ENCODE measurements at regions not wholly inside any gene's neighbourhood (a gene's known extent, or its start where the extent isn't known, plus 50 kb on each side); places are given as distances from the start of the nearest gene placed in this dataset.
"Not testable (repeated sequence)": the region's sequence is repeated elsewhere in the genome, so short reads cannot be mapped to it uniquely, and the experiment has no call there.

GRCh38 chr11:70587075-70587389 lies 188.7 kb downstream of the CTTN start:
- DNase-seq (ENCODE audit: low spot score) (no peak), FAIRE-seq (no peak)

GRCh38 chr11:70590356-70590991 lies 192.1 kb downstream of the CTTN start:
- no peak for DNase-seq (ENCODE audit: low spot score)
- no peak for FAIRE-seq

GRCh38 chr11:70592641-70593165 lies 194.4 kb downstream of the CTTN start:
- DNase-seq (ENCODE audit: low spot score): no peak
- FAIRE-seq: no peak

DNA sequence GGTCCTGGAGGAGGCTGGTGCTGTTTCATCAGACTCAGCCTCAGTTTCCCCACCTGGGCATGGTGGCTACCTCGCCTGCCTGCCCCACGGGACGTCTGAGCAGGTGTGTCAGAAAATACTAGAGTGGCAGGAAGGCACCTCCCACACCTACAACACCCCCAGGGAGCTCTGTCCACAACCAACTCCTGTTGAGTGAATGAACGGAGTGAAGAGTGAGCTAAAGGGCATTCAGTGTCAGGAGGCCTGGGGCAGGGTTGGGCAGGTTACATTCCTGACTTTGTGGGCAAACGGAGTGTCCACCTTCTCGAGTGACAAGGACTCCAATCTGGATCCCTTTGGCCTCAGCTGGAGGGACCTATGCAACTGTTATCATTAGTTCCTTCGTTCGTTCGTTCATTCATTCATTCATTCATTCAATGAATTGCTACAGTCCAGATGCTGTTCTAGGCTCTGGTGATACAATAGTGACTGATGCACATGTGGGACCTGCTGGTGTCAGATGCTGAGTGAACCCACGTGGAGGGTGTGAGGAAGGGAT lies 195.2 kb downstream of the CTTN start:
- no peak for FAIRE-seq
- DNase-seq (ENCODE audit: low spot score): no peak

DNA sequence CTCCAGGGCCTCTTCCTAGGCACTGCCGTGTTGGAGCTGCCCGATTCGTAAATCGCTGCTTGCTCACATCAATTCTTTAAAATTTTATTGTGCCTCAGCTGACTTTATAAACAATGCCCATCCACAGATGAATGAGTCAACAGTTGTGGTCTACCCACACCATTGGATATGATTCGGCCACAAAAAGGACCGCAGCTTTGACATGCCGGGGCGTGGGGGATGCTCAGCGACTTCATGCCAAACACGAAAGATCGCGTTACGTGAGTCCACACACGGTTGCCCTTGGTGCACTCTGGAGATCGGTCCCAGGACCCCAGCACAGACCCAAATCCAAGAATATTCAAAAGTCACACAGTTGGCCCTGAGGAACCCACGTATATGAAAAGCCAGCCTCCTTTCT lies 195.7 kb downstream of the CTTN start:
- FAIRE-seq (no peak), DNase-seq (ENCODE audit: low spot score) (no peak)

DNA sequence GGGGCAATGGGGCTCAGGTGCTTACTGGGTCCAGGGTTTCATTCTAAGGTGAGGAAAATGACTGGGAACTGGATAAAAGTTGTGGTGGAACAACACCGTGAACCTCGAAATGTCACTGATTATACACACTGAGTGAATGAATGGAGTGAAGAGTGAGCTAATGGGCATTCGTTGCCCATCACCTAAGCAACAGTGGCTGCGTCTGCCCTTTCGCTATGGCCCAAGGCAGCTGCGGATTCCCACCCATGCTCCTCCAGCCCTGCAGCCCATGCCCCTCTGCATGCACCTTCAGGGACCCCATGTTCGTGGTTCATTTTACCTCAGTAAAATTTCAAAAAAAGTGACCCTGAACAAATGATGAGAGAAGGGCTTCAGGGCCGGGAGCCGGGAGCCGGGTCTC lies 196.3 kb downstream of the CTTN start:
- FAIRE-seq: no peak
- no peak for DNase-seq (ENCODE audit: low spot score)

DNA sequence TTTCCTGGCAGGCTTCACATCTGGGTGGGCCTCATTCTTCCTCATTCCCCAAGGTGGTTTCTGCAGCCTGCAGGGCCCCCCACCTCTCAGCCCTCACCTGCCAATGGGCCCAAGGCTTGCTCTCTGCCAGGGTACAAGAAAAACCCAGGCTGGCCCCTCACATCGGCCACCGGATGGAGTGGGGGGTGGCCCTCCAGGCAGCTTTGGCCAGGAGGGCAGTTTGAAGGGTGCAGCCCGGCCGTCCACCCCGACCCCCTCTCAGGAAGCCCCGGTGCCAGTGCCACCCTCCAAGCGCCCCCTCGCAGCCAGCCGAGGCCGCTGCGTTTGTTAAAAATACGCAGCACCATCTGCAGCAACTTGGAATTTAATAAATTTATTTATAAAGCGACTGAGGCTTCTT lies 196.7 kb downstream of the CTTN start:
- no peak for FAIRE-seq
- no peak for DNase-seq (ENCODE audit: low spot score)

GRCh38 chr11:70595452-70595851 lies 197.1 kb downstream of the CTTN start:
- FAIRE-seq (no peak), DNase-seq (ENCODE audit: low spot score) (no peak)

- no peak for DNase-seq (ENCODE audit: low spot score)
- no peak for FAIRE-seq
These were observed 197.8 kb downstream of the CTTN start for GRCh38 chr11:70596091-70596490.

GRCh38 chr11:70597006-70597555 lies 198.8 kb downstream of the CTTN start:
- FAIRE-seq: no peak
- DNase-seq (ENCODE audit: low spot score): no peak

DNA sequence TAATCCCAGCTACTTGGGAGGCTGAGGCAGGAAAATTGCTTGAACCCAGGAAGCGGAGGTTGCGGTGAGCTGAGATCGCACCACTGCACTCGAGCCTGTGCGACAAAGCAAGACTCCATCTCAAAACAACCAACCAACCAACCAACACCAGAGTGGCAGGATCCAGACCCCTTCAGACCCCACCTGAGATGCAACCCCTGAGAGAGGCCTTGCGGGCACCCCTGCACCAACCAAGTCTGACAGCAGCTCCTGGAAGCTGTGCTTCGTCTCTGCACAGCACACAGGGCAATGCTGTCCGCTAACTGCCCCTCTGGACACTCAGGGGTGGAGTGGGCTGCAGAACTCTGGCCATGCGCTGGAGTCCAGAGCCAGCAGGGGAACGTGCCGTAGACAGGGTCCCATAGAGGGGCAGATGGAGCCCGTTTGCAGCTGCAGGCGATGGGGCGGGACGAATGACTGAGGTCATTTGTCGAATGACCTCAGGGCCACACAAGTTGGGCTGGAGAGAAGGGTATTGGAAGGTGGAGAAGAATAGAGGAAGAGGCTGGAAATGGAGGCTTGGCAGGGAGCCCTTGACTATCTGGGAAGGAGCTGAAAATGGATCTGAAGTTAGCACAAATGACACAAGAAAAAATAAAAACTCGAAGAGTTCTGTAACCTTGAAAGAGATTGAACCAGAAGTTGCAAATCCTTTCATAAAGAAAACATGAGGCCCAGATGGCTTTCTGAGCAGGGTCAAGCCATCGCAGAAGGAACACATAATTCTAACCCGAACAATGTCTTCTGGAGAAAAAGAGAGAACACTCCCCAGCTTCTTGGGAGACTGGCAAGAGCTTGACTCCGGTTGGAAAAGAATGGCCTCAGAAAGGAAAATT lies 199.7 kb downstream of the CTTN start:
- DNase-seq (ENCODE audit: low spot score): no peak
- no peak for FAIRE-seq

- not testable (repeated sequence) for FAIRE-seq; DNase-seq (ENCODE audit: low spot score)
These were observed 202.6 kb downstream of the CTTN start for GRCh38 chr11:70600911-70601415.

GRCh38 chr11:70601861-70602538 lies 203.7 kb downstream of the CTTN start:
- FAIRE-seq: no peak
- DNase-seq (ENCODE audit: low spot score): no peak

DNA sequence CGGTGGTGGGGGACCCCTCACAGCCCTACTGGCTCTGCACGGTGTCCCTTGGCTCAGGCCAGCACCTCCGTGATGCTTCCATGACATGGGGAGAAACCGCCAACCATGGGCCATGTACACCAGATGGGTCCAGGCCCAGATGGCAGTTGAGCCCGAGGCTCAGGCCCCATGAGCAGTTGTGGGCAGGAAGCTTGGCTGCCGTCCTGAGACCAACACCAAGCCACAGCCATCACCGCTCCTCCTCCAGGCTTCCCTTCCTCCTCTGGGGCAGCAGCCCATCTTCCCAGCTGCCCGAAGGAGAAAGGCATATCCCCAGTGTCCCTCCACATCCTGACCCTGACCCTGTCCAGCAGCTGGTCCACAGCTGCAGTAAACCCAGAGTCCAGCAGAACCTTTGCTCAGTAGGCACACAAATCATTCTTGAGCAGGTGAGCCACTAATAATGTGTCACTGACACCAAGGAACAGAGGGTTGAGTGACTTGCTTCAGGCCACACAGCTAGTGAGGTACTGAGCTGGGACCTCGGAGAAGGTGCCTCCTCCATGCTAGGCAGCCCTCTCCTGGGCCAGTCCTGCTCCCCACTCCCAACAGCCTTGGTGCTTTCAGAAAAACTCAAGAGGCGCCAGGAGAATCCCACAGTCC lies 204.9 kb downstream of the CTTN start:
- no peak for DNase-seq (ENCODE audit: low spot score)
- FAIRE-seq: no peak

GRCh38 chr11:70603756-70604211 lies 205.5 kb downstream of the CTTN start:
- FAIRE-seq: no peak
- DNase-seq (ENCODE audit: low spot score): no peak

- DNase-seq (ENCODE audit: low spot score) (no peak), FAIRE-seq (no peak)
These were observed 205.9 kb downstream of the CTTN start for GRCh38 chr11:70604221-70604620.

DNA sequence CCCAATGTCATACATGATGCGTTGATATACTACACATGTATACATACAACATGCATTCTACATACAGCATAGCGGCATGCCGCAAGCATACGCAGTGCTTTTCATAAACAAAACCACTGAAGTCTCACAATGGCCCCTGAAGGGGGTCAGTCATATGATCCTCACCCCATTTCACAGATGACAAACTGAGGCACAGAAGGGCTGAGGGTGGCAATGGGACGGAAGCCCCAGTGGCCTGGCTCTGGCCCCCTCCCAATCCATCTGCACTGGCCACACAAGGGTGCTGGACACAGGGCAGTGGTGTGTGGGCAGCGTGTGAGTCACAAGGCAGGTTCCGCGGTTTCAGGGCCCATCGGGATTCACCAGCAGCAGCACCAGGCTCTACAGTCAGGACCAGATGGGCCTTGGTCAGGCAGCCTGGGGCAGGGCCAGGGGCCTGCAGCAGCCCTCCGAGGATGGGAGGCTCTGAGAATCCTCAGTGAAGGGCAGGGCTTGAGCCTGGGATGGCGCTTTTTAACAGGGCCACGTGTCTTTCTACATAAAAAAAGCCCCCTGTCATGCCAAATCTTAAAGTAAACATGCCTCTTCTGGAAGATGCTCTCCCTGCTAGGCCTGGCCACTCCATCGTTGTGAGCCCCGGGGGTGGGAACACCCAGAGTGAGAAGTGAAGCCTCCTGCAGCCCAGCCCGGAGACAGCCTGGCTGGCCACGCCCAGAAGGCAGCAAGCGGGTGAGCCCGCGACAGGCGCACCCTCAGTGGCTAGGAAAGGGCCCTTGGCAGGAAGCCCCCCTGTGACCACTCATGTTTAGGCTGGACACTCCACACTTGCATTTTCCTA lies 206.5 kb downstream of the CTTN start:
- no peak for FAIRE-seq
- no peak for DNase-seq (ENCODE audit: low spot score)

GRCh38 chr11:70605468-70605815 lies 207.1 kb downstream of the CTTN start:
- FAIRE-seq: no peak
- no peak for DNase-seq (ENCODE audit: low spot score)

DNA sequence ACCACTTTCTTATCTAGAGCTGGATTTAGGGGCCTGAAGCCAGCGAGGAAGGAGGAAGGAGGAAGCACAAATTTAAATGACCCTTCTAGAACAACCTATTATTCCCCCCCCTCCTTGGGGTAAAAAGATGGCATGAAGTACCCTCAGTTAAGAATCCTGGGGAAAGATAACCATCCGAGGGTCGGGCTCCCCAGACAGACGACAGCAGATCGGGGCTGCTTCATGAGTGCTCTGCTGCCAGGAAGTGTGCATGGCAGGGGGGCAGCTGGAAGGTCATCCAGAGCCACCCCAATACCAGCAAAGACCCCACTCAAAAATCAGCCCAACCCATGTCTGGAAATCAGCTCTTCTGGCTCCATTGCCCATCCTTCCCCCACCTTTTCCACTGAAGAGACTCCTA lies 207.5 kb downstream of the CTTN start:
- FAIRE-seq: no peak

More for the DNA sequence above, 207.5 kb downstream of the CTTN start:
- no peak for DNase-seq (ENCODE audit: low spot score)
